GM23338 (cell line): ENCODE measurements at regions not wholly inside any gene's neighbourhood (a gene's known extent, or its start where the extent isn't known, plus 50 kb on each side); places are given as distances from the start of the nearest gene placed in this dataset.
A peak's percentile ranks its signal among the peaks of the same experiment; 100 is the strongest.

Experiments
- ATAC-seq: fragments of 200-7000 bp; cut with Tn5 transposase; 3 replicates; pipeline ENCODE4 v1.9.1; 2020
- DNase-seq: peaks from one replicate; pipeline ENCODE4 v3.0.0-alpha.2; 2015; ENCODE audit warnings: low spot score
- H2AFZ ChIP-seq: fragments of 200-600 bp; sonication (generic); 2 replicates; pipeline ENCODE4 v1.8.0; 2016; ENCODE audit warnings: antibody characterized with exemption, mild to moderate bottlenecking, moderate library complexity
- H3F3A ChIP-seq: fragments of 200-600 bp; sonication (generic); replicated peaks from 2 replicates; pipeline ENCODE4 v1.8.0; 2017; ENCODE audit warnings: antibody characterized with exemption, mixed run types, low read depth
- H3K27ac ChIP-seq: fragments of 200-600 bp; sonication (generic); 2 replicates; pipeline ENCODE4 v1.6.1; 2016; ENCODE audit warnings: low read depth
- H3K27me3 ChIP-seq: fragments of 200-600 bp; sonication (generic); 2 replicates; pipeline ENCODE4 v1.8.0; 2016; ENCODE audit warnings: mild to moderate bottlenecking, mixed run types, moderate library complexity; ENCODE audit not compliant: insufficient read depth
- H3K36me3 ChIP-seq: fragments of 200-600 bp; sonication (generic); 2 replicates; pipeline ENCODE4 v1.8.0; 2016; ENCODE audit warnings: mild to moderate bottlenecking; ENCODE audit not compliant: insufficient read depth
- H3K4me1 ChIP-seq: fragments of 200-600 bp; sonication (generic); 2 replicates; pipeline ENCODE4 v1.8.0; 2016; ENCODE audit warnings: mild to moderate bottlenecking, moderate library complexity; ENCODE audit not compliant: insufficient read depth
- H3K4me2 ChIP-seq: fragments of 200-600 bp; sonication (generic); 2 replicates; pipeline ENCODE4 v1.7.1; 2017; ENCODE audit warnings: mixed run types
- H3K4me3 ChIP-seq: fragments of 200-600 bp; sonication (generic); 2 replicates; pipeline ENCODE4 v1.6.1; 2016; ENCODE audit warnings: mixed run types
- H3K79me2 ChIP-seq: fragments of 200-600 bp; sonication (generic); replicated peaks from 2 replicates; pipeline ENCODE4 v1.8.0; 2017; ENCODE audit warnings: mild to moderate bottlenecking; ENCODE audit not compliant: insufficient read depth
- H3K9me2 ChIP-seq: fragments of 200-600 bp; sonication (generic); 2 replicates; pipeline ENCODE4 v1.8.0; 2017; ENCODE audit not compliant: insufficient read depth
- H4K20me1 ChIP-seq: fragments of 200-600 bp; sonication (generic); replicated peaks from 2 replicates; pipeline ENCODE4 v1.8.0; 2017; ENCODE audit warnings: mild to moderate bottlenecking; ENCODE audit not compliant: insufficient read depth
- H3K27ac Mint-ChIP-seq: 2 replicates; pipeline ENCODE4 v1.8.0; 2020; ENCODE audit warnings: inconsistent platforms, mild to moderate bottlenecking, moderate library complexity, mixed read lengths
- H3K27me3 Mint-ChIP-seq: 3 replicates; pipeline ENCODE4 v1.8.0; 2022; ENCODE audit warnings: low read depth, mild to moderate bottlenecking, moderate library complexity, mixed read lengths, inconsistent platforms; ENCODE audit not compliant: insufficient read depth, poor library complexity
- H3K36me3 Mint-ChIP-seq: 3 replicates; pipeline ENCODE4 v1.8.0; 2021; ENCODE audit warnings: low read depth, mild to moderate bottlenecking, inconsistent platforms, moderate library complexity, mixed read lengths
- H3K4me1 Mint-ChIP-seq: 3 replicates; pipeline ENCODE4 v1.8.0; 2020; ENCODE audit warnings: mild to moderate bottlenecking, inconsistent platforms, mixed read lengths
- H3K4me3 Mint-ChIP-seq: 3 replicates; pipeline ENCODE4 v1.8.0; 2021; ENCODE audit warnings: moderate library complexity, mild to moderate bottlenecking, inconsistent platforms, mixed read lengths
- H3K9me3 Mint-ChIP-seq: 3 replicates; pipeline ENCODE4 v1.8.0; 2020; ENCODE audit warnings: moderate library complexity, mild to moderate bottlenecking, inconsistent platforms, mixed read lengths
- EZH2 ChIP-seq: fragments of 200-600 bp; sonication (generic); IDR thresholded peaks from one replicate; pipeline ENCODE4 v1.8.0; 2017; ENCODE audit warnings: antibody characterized with exemption, mild to moderate bottlenecking, low read depth; ENCODE audit not compliant: unreplicated experiment
- JUNB ChIP-seq: IDR thresholded peaks from one replicate; pipeline ENCODE4 v1.6.1; 2016; ENCODE audit warnings: antibody characterized with exemption; ENCODE audit not compliant: unreplicated experiment
- NANOG ChIP-seq: IDR thresholded peaks from 2 replicates; pipeline ENCODE4 v1.6.1; 2016; ENCODE audit warnings: antibody characterized with exemption, borderline replicate concordance
- POLR2AphosphoS5 ChIP-seq: IDR thresholded peaks from 2 replicates; pipeline ENCODE4 v1.6.1; 2016; ENCODE audit warnings: antibody characterized with exemption, low read depth
- STAT1 ChIP-seq: IDR thresholded peaks from one replicate; pipeline ENCODE4 v1.6.1; 2016; ENCODE audit warnings: antibody characterized with exemption; ENCODE audit not compliant: unreplicated experiment
- ZNF331 ChIP-seq: fragments of 250-450 bp; sonication (Bioruptor Pico); IDR thresholded peaks from 2 replicates; pipeline ENCODE4 v1.5.0; 2020; ENCODE audit warnings: low read depth, mild to moderate bottlenecking, moderate library complexity
- TF ChIP-seq, protein P1 (sequence below): IDR thresholded peaks from one replicate; pipeline ENCODE4 v1.6.1; 2018; ENCODE audit warnings: antibody characterized with exemption; ENCODE audit not compliant: unreplicated experiment
- TF ChIP-seq, protein P2 (sequence below): IDR thresholded peaks from 2 replicates; pipeline ENCODE4 v1.6.1; 2016; ENCODE audit warnings: antibody characterized with exemption

DNA sequence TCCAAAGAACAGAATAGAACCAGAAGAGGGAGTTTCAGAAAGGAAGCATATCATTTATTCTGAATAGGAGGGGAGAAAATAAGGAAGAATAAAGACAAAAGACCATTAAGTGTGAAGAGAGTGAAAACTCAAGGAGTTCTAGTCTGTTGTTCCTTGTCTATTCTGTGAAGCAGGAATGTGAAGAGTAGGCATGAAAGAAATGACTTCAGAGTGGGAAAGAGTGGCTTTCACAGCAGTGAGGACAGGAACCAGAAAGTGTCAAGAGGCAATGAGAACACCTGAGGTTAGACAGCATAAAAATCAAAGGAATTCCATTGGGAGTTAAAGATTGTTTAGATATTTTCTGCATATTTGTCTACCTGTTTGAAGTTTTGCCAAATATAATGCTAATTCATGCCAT is 768.8 kb upstream of the GRAMD2B start:
- TF ChIP-seq STAT1 (no peak), ZNF331 (CRISPR knock-in tag) (no peak), EZH2 (no peak), NANOG (no peak), JUNB (no peak), POLR2AphosphoS5 (no peak)
- TF ChIP-seq, protein P1, sequence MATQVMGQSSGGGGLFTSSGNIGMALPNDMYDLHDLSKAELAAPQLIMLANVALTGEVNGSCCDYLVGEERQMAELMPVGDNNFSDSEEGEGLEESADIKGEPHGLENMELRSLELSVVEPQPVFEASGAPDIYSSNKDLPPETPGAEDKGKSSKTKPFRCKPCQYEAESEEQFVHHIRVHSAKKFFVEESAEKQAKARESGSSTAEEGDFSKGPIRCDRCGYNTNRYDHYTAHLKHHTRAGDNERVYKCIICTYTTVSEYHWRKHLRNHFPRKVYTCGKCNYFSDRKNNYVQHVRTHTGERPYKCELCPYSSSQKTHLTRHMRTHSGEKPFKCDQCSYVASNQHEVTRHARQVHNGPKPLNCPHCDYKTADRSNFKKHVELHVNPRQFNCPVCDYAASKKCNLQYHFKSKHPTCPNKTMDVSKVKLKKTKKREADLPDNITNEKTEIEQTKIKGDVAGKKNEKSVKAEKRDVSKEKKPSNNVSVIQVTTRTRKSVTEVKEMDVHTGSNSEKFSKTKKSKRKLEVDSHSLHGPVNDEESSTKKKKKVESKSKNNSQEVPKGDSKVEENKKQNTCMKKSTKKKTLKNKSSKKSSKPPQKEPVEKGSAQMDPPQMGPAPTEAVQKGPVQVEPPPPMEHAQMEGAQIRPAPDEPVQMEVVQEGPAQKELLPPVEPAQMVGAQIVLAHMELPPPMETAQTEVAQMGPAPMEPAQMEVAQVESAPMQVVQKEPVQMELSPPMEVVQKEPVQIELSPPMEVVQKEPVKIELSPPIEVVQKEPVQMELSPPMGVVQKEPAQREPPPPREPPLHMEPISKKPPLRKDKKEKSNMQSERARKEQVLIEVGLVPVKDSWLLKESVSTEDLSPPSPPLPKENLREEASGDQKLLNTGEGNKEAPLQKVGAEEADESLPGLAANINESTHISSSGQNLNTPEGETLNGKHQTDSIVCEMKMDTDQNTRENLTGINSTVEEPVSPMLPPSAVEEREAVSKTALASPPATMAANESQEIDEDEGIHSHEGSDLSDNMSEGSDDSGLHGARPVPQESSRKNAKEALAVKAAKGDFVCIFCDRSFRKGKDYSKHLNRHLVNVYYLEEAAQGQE = no peak
- H2AFZ ChIP-seq = no peak overlapping the region
- H3K79me2 ChIP-seq = no peaks in the 10 kb centered on the region
- H3K27ac ChIP-seq = no peak overlapping the region
- no peaks in the 10 kb centered on the region for H3K36me3 ChIP-seq
- no peaks in the 10 kb centered on the region for H3K27me3 ChIP-seq
- H3K36me3 Mint-ChIP-seq = no peaks in the 10 kb centered on the region
- no peak overlapping the region for H3K27ac Mint-ChIP-seq
- peaks cover 14% of the 10 kb centered on the region for H3K4me1 Mint-ChIP-seq
- DNase-seq = peak; percentile 6
- no peak for ATAC-seq
- no peaks in the 10 kb centered on the region for H3F3A ChIP-seq
- no peaks in the 10 kb centered on the region for H4K20me1 ChIP-seq
- H3K4me2 ChIP-seq = no peak overlapping the region
- no peak overlapping the region for H3K4me3 Mint-ChIP-seq
- no peak overlapping the region for H3K4me3 ChIP-seq
- 0 out of 2 replicates have a peak, but pooled peaks cover 1% of the 10 kb centered on the region for H3K4me1 ChIP-seq
- H3K27me3 Mint-ChIP-seq = no peaks in the 10 kb centered on the region
- no peaks in the 10 kb centered on the region; the same call in 2 of the 3 replicates for H3K9me3 Mint-ChIP-seq
- H3K9me2 ChIP-seq = no peaks in the 10 kb centered on the region

DNA sequence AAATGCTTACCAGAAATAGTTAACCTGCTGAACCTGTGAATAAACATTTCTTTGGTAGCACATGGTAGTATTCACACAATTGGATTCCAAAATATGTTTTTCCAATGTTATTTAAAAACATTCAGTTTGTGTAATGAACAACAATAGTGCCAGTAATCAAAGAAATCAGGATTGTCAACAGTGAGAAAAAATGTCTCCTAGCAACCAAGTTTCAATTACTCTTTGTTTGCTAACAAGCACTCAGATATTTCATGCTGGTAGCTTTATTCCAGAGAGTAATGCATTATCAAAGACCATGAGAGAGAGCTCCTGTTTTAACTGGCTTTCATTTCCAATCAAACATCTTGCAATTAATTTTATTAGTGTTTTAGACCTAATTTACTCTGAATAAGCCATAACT is 768.1 kb upstream of the GRAMD2B start:
- no peak overlapping the region for H3K27ac ChIP-seq
- Mint-ChIP-seq H3K27me3 (no peaks in the 10 kb centered on the region), H3K36me3 (no peaks in the 10 kb centered on the region)
- TF ChIP-seq, protein P2, sequence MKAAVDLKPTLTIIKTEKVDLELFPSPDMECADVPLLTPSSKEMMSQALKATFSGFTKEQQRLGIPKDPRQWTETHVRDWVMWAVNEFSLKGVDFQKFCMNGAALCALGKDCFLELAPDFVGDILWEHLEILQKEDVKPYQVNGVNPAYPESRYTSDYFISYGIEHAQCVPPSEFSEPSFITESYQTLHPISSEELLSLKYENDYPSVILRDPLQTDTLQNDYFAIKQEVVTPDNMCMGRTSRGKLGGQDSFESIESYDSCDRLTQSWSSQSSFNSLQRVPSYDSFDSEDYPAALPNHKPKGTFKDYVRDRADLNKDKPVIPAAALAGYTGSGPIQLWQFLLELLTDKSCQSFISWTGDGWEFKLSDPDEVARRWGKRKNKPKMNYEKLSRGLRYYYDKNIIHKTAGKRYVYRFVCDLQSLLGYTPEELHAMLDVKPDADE = no peak
- TF ChIP-seq JUNB (no peak), STAT1 (no peak)
- TF ChIP-seq, protein P1 = no peak

More for the DNA sequence above, 768.1 kb upstream of the GRAMD2B start:
- Mint-ChIP-seq H3K9me3 (no peaks in the 10 kb centered on the region; the same call in 2 of the 3 replicates), H3K4me3 (no peak overlapping the region), H3K27ac (no peak overlapping the region), H3K4me1 (peaks cover 19% of the 10 kb centered on the region)
- no peaks in the 10 kb centered on the region for H4K20me1 ChIP-seq
- H3K79me2 ChIP-seq = no peaks in the 10 kb centered on the region
- no peak overlapping the region for H3K4me3 ChIP-seq
- DNase-seq (no peak), ATAC-seq (no peak)
- no peak overlapping the region for H3K4me2 ChIP-seq
- no peaks in the 10 kb centered on the region for H3F3A ChIP-seq
- no peaks in the 10 kb centered on the region for H3K36me3 ChIP-seq
- H2AFZ ChIP-seq = no peak overlapping the region
- no peaks in the 10 kb centered on the region for H3K27me3 ChIP-seq
- H3K9me2 ChIP-seq = no peaks in the 10 kb centered on the region
- H3K4me1 ChIP-seq = peaks cover 7% of the 10 kb centered on the region; the same call in 1 of the 2 replicates
